GM12878 (cell line): ENCODE measurements at regions not wholly inside any gene's neighbourhood (a gene's known extent, or its start where the extent isn't known, plus 50 kb on each side); places are given as distances from the start of the nearest gene placed in this dataset.

Experiments
- ATAC-seq: fragments of 200-7000 bp; cut with Tn5 transposase; 3 replicates; pipeline ENCODE4 v1.9.1; 2020; ENCODE audit warnings: mild to moderate bottlenecking, moderate library complexity
- BruUV-seq: library from RNA; stranded (reverse); fragments of 400-500 nt; replicated peaks from 2 replicates; lab custom pipeline; 2021; lab: Mats Ljungman, UMichigan
- CTCF ChIA-PET: fragments of 300-600 bp; sonication (Branson Sonifier 250); formaldehyde crosslinking; extraction: SDS; loops from one replicate; lab custom pipeline; 2021; ENCODE audit warnings: inconsistent platforms; lab: Yijun Ruan, JAX
- POLR2A ChIA-PET: fragments of 350-600 bp; formaldehyde crosslinking; extraction: SDS; loops from one replicate; lab custom pipeline; 2021; ENCODE audit warnings: inconsistent platforms; lab: Charles Lee
- RAD21 ChIA-PET: fragments of 300-600 bp; sonication (Branson Sonifier 250); formaldehyde crosslinking; loops from one replicate; lab custom pipeline; 2023; ENCODE audit warnings: antibody characterized with exemption; ENCODE audit not compliant: unreplicated experiment; lab: Charles Lee
- SMC1A ChIA-PET: fragments of 300-600 bp; sonication (Branson Sonifier 250); formaldehyde crosslinking; loops from one replicate; lab custom pipeline; 2023; ENCODE audit not compliant: unreplicated experiment, uncharacterized antibody; lab: Charles Lee
- DNase-seq: peaks from one replicate; pipeline ENCODE4 v3.0.0-alpha.2; 2011; ENCODE audit warnings: low read depth, low spot score
- FAIRE-seq: peaks from 3 replicates; lab custom pipeline; 2011; peaks lifted over from hg19 to GRCh38; lab: Jason Lieb, UNC
- H2AFZ ChIP-seq: 2 replicates; pipeline ENCODE4 v1.6.0; 2011; ENCODE audit warnings: low read depth, low read length, control low read depth; ENCODE audit not compliant: control insufficient read depth
- H3K27ac ChIP-seq: 2 replicates; pipeline ENCODE4 v1.5.1; 2011; ENCODE audit warnings: control low read depth; ENCODE audit not compliant: control insufficient read depth, insufficient read depth
- H3K27me3 ChIP-seq, 2 experiments: replicated peaks in 1 of 2; 2 replicates each; pipeline versions ENCODE4 v1.6.0 to v1.6.1; 2011; ENCODE audit warnings: low read length in 1 of 2; ENCODE audit not compliant: control insufficient read depth in 2 of 2, insufficient read depth in 2 of 2
- H3K36me3 ChIP-seq, 2 experiments: 2 replicates each; pipeline ENCODE4 v1.5.1; 2011; ENCODE audit warnings: low read length in 1 of 2; ENCODE audit not compliant: control insufficient read depth in 2 of 2, insufficient read depth in 2 of 2
- H3K4me1 ChIP-seq: 2 replicates; pipeline ENCODE4 v1.6.1; 2011; ENCODE audit warnings: mild to moderate bottlenecking, low read length, moderate library complexity, mixed read lengths; ENCODE audit not compliant: control insufficient read depth, insufficient read depth
- H3K4me2 ChIP-seq: 2 replicates; pipeline ENCODE4 v1.6.0; 2011; ENCODE audit warnings: control low read depth; ENCODE audit not compliant: control insufficient read depth, insufficient read depth
- H3K4me3 ChIP-seq: fragments of 200-600 bp; sonication (generic); 2 replicates; pipeline ENCODE4 v1.5.1; 2016
- H3K79me2 ChIP-seq: 2 replicates; pipeline ENCODE4 v1.6.0; 2011; ENCODE audit warnings: low read length; ENCODE audit not compliant: control insufficient read depth, insufficient read depth
- H3K9ac ChIP-seq: 2 replicates; pipeline ENCODE4 v1.8.0; 2011; ENCODE audit warnings: low read length, control low read depth, mixed read lengths; ENCODE audit not compliant: control insufficient read depth, insufficient read depth
- H3K9me3 ChIP-seq: replicated peaks from 3 replicates; pipeline ENCODE4 v1.5.1; 2011; ENCODE audit warnings: mild to moderate bottlenecking, low read length; ENCODE audit not compliant: control insufficient read depth, insufficient read depth
- H4K20me1 ChIP-seq: 2 replicates; pipeline ENCODE4 v1.6.0; 2011; ENCODE audit not compliant: control insufficient read depth, insufficient read depth
- BACH1 ChIP-seq: fragments of 450-650 bp; IDR thresholded peaks from 2 replicates; pipeline ENCODE4 v1.6.1; 2017; ENCODE audit warnings: mild to moderate bottlenecking, borderline replicate concordance
- CBFB ChIP-seq: IDR thresholded peaks from 2 replicates; pipeline ENCODE4 v1.6.1; 2016; ENCODE audit warnings: antibody characterized with exemption, low read depth
- CBX3 ChIP-seq: fragments of 200-600 bp; sonication (generic); IDR thresholded peaks from 2 replicates; pipeline ENCODE4 v1.6.1; 2016; ENCODE audit warnings: low read depth, borderline replicate concordance
- CREB1 ChIP-seq: IDR thresholded peaks from 2 replicates; pipeline ENCODE4 v1.6.1; 2012; ENCODE audit warnings: low read depth, mild to moderate bottlenecking, inconsistent platforms
- DPF2 ChIP-seq: fragments of 450-650 bp; IDR thresholded peaks from 2 replicates; pipeline ENCODE4 v1.6.1; 2017; ENCODE audit warnings: mild to moderate bottlenecking
- ELK1 ChIP-seq: IDR thresholded peaks from 2 replicates; pipeline ENCODE4 v1.6.1; 2012; ENCODE audit warnings: low read depth, low read length, improper control_type of control experiment
- IKZF2 ChIP-seq, 2 experiments: fragments of 450-650 bp; IDR thresholded peaks; 2 replicates each; pipeline ENCODE4 v1.6.1; 2017; ENCODE audit warnings: mild to moderate bottlenecking in 2 of 2, moderate library complexity in 2 of 2
- MEF2B ChIP-seq: fragments of 450-650 bp; IDR thresholded peaks from 2 replicates; pipeline ENCODE4 v1.6.1; 2018; ENCODE audit warnings: mild to moderate bottlenecking, moderate library complexity; ENCODE audit not compliant: partially characterized antibody, poor library complexity, severe bottlenecking
- MXI1 ChIP-seq: fragments of 150-350 bp; IDR thresholded peaks from 2 replicates; pipeline ENCODE4 v1.6.1; 2011; ENCODE audit warnings: low read depth, mild to moderate bottlenecking, inconsistent platforms, low read length, improper control_type of control experiment
- MYC ChIP-seq: IDR thresholded peaks from 2 replicates; pipeline ENCODE4 v1.6.1; 2011; ENCODE audit warnings: mild to moderate bottlenecking, low read length, moderate library complexity, inconsistent platforms; ENCODE audit not compliant: insufficient read depth, insufficient replicate concordance, insufficient read length, severe bottlenecking
- NBN ChIP-seq: fragments of 450-650 bp; IDR thresholded peaks from 2 replicates; pipeline ENCODE4 v1.6.1; 2016
- NR2F1 ChIP-seq: fragments of 450-650 bp; conservative IDR thresholded peaks from 2 replicates; pipeline ENCODE4 v1.6.1; 2017; ENCODE audit warnings: mild to moderate bottlenecking
- POLR2AphosphoS2 ChIP-seq: IDR thresholded peaks from 2 replicates; pipeline ENCODE4 v1.6.1; 2011; ENCODE audit warnings: low read depth, mild to moderate bottlenecking, low read length, improper control_type of control experiment, moderate library complexity
- RB1 ChIP-seq: fragments of 450-650 bp; formaldehyde crosslinking; IDR thresholded peaks from 2 replicates; pipeline ENCODE4 v1.6.1; 2017; ENCODE audit warnings: mild to moderate bottlenecking, borderline replicate concordance
- STAT3 ChIP-seq: IDR thresholded peaks from 2 replicates; pipeline ENCODE4 v1.6.1; 2011; ENCODE audit warnings: low read depth, low read length, improper control_type of control experiment
- TBL1XR1 ChIP-seq: IDR thresholded peaks from 2 replicates; pipeline ENCODE4 v1.6.1; 2012; ENCODE audit warnings: low read depth, low read length, improper control_type of control experiment
- ZBTB11 ChIP-seq: fragments of 450-650 bp; formaldehyde crosslinking; IDR thresholded peaks from 2 replicates; pipeline ENCODE4 v1.5.0; 2022; ENCODE audit warnings: mild to moderate bottlenecking, missing genetic modification characterization
- ZBTB4 ChIP-seq: fragments of 450-650 bp; formaldehyde crosslinking; IDR thresholded peaks from 2 replicates; pipeline ENCODE4 v1.4.0; 2022; ENCODE audit warnings: mild to moderate bottlenecking, moderate library complexity
- WGBS: methylation state at CpG from one replicate; pipeline ENCODE4 v1.1.6; 2016; ENCODE audit warnings: low lambda C conversion rate; ENCODE audit not compliant: insufficient replicate concordance, insufficient coverage; ENCODE audit errors: missing lambda C conversion rate; 5-methylcytosine and 5-hydroxymethylcytosine counted together
- in situ Hi-C: fragments of 300-500 bp; cut with MboI; formaldehyde crosslinking; loops from 9 replicates; pipeline ENCODE4 v1.14.3; 2018; ENCODE audit warnings: mixed read lengths
- intact Hi-C: fragments of 100-400 bp; cut with micrococcal nuclease; formaldehyde crosslinking; loops from one replicate; pipeline ENCODE4 v1.14.2; 2022; ENCODE audit not compliant: unreplicated experiment

- no peak for TF ChIP-seq RB1
- no peak for TF ChIP-seq TBL1XR1
- TF ChIP-seq STAT3, result no peak
- TF ChIP-seq DPF2, result no peak
- TF ChIP-seq ZBTB4, result no peak
These were observed 159.5 kb upstream of the EDNRB start (continued) for GRCh38 chr13:78078168-78078567.

- CTCF ChIA-PET, result interaction anchor here (0.5 to 0.7 kb wide), 2 partner anchors 49 to 1752 kb away, joined by 3 read pairs; no protein-coding TSS in a partner anchor
- Histone ChIP-seq H3K27me3 (no peaks in the 10 kb centered on the region), H2AFZ (no peak overlapping the region), H3K4me1 (no peaks in the 10 kb centered on the region), H3K9ac (no peak overlapping the region), H3K27ac (no peak overlapping the region), H3K4me3 (no peak overlapping the region), H3K4me2 (no peak overlapping the region), H3K36me3 (no peaks in the 10 kb centered on the region), H3K9me3 (no peaks in the 10 kb centered on the region), H3K79me2 (no peaks in the 10 kb centered on the region), H4K20me1 (no peaks in the 10 kb centered on the region)
- RAD21 ChIA-PET, result no interaction called here
- BruUV-seq, result no TSS peak
- DNase-seq, result no peak
- intact Hi-C loops, result no loop called here
- no peak for ATAC-seq
- POLR2A ChIA-PET, result no interaction called here
- SMC1A ChIA-PET, result no interaction called here
- no peak for FAIRE-seq
- in situ Hi-C loops, result no loop called here
- 100% methylated on average over 1 of the region's 1 CpG for WGBS
- no peak for TF ChIP-seq CBX3
- no peak for TF ChIP-seq CREB1
- no peak for TF ChIP-seq MEF2B
- no peak for TF ChIP-seq CBFB
- TF ChIP-seq BACH1, result no peak
- TF ChIP-seq ELK1, result no peak
- no peak for TF ChIP-seq IKZF2 (IDR thresholded peaks at IDR 0.05)
- no peak for TF ChIP-seq STAT3
- TF ChIP-seq NBN, result no peak
- no peak for TF ChIP-seq NR2F1
- TF ChIP-seq POLR2AphosphoS2, result no peak
- no peak for TF ChIP-seq MXI1
- no peak for TF ChIP-seq MYC
- TF ChIP-seq ZBTB11, result no peak
These were observed 148.7 kb upstream of the EDNRB start for GRCh38 chr13:78067290-78067689.
